SK-MEL-5 (cell line): ENCODE measurements at regions not wholly inside any gene's neighbourhood (a gene's known extent, or its start where the extent isn't known, plus 50 kb on each side); places are given as distances from the start of the nearest gene placed in this dataset.

ENCODE experiments used
- DNase-seq: peaks from one replicate; pipeline ENCODE4 v3.0.0-alpha.2; 2016; ENCODE audit warnings: low read depth, low spot score
- in situ Hi-C: cut with HindIII; loops from 2 replicates; pipeline ENCODE4 v1.10.0; 2016; ENCODE audit warnings: low sequenced_read_pairs, high pct_unique_total_duplicates, low pct_unique_long_range_greater_than_20kb

- DNase-seq = no peak
- in situ Hi-C loops = no loop called here
Measured at GRCh38 chr4:100970414-100970813, 376.9 kb downstream of the PPP3CA start.

- in situ Hi-C loops = no loop called here
- DNase-seq = no peak
Measured at GRCh38 chr4:100969925-100970324, 377.4 kb downstream of the PPP3CA start.

- in situ Hi-C loops = no loop called here
- no peak for DNase-seq
Measured at GRCh38 chr4:100968046-100968445, 379.3 kb downstream of the PPP3CA start.

GRCh38 chr4:100963627-100964026, 383.7 kb downstream of the PPP3CA start:
- no peak for DNase-seq
- in situ Hi-C loops = no loop called here

GRCh38 chr4:100962698-100963097, 384.6 kb downstream of the PPP3CA start:
- in situ Hi-C loops = no loop called here
- no peak for DNase-seq

GRCh38 chr4:100960232-100960631, 387.1 kb downstream of the PPP3CA start:
- in situ Hi-C loops = no loop called here
- DNase-seq = no peak

GRCh38 chr4:100954046-100954445, 393.3 kb downstream of the PPP3CA start:
- DNase-seq = no peak
- in situ Hi-C loops = no loop called here

GRCh38 chr4:100953616-100954015, 393.7 kb downstream of the PPP3CA start:
- no peak for DNase-seq
- in situ Hi-C loops = no loop called here

- in situ Hi-C loops = no loop called here
- DNase-seq = no peak
Measured at GRCh38 chr4:100952590-100952989, 394.7 kb downstream of the PPP3CA start.

GRCh38 chr4:100949350-100949935, 397.9 kb downstream of the PPP3CA start:
- no peak for DNase-seq
- in situ Hi-C loops = no loop called here

- in situ Hi-C loops = no loop called here
- DNase-seq = no peak
Measured at GRCh38 chr4:100948911-100949310, 398.4 kb downstream of the PPP3CA start.

GRCh38 chr4:100945789-100946188, 401.5 kb downstream of the PPP3CA start:
- DNase-seq = no peak
- in situ Hi-C loops = no loop called here

- in situ Hi-C loops = no loop called here
- no peak for DNase-seq
Measured at GRCh38 chr4:100938698-100939097, 408.6 kb downstream of the PPP3CA start.

GRCh38 chr4:100936661-100937375, 410.5 kb downstream of the PPP3CA start:
- in situ Hi-C loops = no loop called here
- no peak for DNase-seq

GRCh38 chr4:100935090-100935489, 412.2 kb downstream of the PPP3CA start:
- peak; percentile 45 for DNase-seq

GRCh38 chr4:100933628-100934027, 413.7 kb downstream of the PPP3CA start:
- in situ Hi-C loops = no loop called here
- peak; percentile 5 for DNase-seq

More at GRCh38 chr4:100935090-100935489, 412.2 kb downstream of the PPP3CA start:
- in situ Hi-C loops = no loop called here

- in situ Hi-C loops = no loop called here
- no peak for DNase-seq
Measured at GRCh38 chr4:100929758-100930157, 411.9 kb upstream of the EMCN start.

- in situ Hi-C loops = no loop called here
- no peak for DNase-seq
Measured at GRCh38 chr4:100929135-100929534, 411.3 kb upstream of the EMCN start.

- no peak for DNase-seq
- in situ Hi-C loops = no loop called here
Measured at GRCh38 chr4:100926039-100926717, 408.4 kb upstream of the EMCN start.
